ENCODE measurements at regions not wholly inside any gene's neighbourhood (a gene's known extent, or its start where the extent isn't known, plus 50 kb on each side); places are given as distances from the start of the nearest gene placed in this dataset.

DNA sequence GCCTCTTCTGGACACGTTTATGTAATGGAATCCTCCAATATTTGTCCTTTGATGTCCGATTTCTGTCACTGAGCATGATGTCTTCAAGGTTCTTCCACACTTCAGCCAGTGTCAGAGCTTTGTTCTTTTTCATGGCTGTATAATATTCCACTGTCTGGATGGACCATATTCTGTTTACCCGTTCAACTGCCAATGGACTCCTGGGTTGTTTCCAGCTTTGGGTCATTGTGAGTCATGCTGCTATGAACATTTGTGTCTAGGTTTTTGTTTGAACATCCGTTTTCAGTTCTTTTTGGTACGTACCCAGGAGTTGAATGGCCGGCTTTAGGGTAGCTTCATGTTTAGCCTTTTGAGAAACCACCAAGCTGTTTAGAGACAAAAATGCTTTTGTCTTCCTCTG, 93.2 kb downstream of the SHOX start:
- TF ChIP-seq, protein P1, sequence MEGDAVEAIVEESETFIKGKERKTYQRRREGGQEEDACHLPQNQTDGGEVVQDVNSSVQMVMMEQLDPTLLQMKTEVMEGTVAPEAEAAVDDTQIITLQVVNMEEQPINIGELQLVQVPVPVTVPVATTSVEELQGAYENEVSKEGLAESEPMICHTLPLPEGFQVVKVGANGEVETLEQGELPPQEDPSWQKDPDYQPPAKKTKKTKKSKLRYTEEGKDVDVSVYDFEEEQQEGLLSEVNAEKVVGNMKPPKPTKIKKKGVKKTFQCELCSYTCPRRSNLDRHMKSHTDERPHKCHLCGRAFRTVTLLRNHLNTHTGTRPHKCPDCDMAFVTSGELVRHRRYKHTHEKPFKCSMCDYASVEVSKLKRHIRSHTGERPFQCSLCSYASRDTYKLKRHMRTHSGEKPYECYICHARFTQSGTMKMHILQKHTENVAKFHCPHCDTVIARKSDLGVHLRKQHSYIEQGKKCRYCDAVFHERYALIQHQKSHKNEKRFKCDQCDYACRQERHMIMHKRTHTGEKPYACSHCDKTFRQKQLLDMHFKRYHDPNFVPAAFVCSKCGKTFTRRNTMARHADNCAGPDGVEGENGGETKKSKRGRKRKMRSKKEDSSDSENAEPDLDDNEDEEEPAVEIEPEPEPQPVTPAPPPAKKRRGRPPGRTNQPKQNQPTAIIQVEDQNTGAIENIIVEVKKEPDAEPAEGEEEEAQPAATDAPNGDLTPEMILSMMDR (IDR thresholded peaks at IDR 0.05), result no peak

DNA sequence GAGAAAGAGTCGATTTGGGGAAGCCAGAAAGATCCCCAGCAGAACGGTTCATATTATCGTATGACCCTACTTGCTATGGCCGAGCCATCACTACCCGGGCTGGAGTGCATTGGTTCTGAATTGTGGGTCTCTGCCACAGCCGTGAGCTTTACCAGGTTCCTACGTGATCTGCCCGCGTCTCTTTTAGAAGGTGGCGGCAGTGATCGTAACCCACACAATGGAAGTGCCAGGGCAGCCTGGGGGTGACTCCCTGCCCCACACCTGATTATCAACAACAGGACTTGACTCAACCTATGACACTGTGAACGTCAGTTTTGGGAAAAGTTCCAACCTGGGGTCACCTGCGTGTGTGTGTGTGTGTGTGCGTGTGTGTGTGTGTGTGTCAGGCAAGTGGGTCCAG, 90.8 kb downstream of the SHOX start:
- TF ChIP-seq, protein P1 (IDR thresholded peaks at IDR 0.05), result no peak

DNA sequence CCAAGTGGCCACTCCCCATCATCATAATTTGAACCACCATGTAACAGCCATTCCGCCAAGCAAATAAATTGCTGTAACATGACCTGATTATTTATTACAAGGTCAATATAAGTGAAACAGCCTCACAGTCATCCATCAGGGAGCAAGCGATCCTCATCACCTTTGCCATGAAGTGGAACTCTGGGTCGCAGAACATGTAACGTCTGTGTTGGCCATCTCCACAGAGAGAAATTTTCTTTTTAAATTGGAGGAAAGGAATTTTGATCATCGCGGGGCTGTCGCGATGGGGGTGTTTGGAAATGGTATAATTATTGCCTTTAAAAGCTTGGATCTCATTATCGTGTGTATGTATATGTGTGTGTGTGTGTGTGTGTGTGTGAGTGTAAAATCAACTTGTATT, 90.2 kb downstream of the SHOX start:
- TF ChIP-seq, protein P1 (IDR thresholded peaks at IDR 0.05), result no peak

DNA sequence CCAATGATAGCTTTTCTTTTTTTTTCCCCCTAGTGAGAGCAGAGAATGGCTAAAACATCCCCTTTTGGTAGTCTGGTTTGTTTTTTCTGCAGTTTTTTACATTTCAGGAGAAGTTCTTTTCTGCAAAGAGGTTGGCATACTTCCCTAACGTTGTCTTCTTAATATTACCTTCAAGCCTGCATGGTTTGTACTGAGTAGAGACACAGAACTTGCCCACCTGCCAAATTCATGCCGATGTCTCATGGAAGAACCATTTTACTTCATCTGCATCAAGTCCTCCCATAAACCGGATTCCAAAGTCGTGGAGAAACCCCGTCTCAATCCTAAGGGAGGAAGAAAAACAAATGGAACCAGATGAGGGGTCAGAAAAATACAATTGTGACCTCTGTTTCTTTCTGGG, 89.7 kb downstream of the SHOX start:
- TF ChIP-seq, protein P1 (IDR thresholded peaks at IDR 0.05), result no peak

DNA sequence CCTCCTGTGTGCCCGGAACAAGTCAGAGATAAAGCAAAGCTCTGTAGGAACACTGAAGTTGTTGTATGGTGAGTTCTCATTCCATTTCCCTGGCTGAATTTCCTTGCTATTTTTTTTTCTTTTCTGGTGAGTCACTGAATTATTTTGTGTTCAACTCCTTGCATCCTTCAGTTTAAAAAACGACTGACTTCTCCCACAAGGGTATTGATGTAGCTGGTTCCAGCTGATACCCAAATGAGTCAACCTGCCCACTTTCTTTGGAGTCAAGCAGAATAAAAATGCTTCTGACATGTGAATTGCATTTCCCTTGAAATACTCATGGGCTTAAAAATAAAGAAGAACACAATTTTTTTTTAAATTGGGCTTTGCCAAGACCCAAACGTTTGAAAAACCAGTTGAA, 85.5 kb downstream of the SHOX start:
- TF ChIP-seq, protein P1 (IDR thresholded peaks at IDR 0.05), result no peak

DNA sequence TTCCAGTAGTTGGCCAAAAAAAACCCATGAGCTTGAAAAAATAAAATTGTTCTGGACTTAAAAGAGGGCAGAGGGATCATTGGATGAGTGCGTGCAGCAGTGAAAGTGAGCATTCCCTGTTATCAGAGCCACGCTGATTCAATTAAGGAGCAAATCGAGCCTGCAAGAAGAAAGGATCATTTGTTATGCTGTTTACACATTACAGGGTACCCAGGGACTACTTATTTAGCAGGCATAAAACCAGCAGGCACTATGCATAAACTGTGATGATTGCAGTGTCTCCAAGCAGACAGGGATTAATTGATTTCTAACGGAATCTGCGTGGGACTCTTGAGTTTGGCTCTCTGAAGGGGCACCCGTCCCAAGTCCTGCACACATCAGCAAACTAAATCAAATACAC, 83.5 kb downstream of the SHOX start:
- TF ChIP-seq, protein P1 (IDR thresholded peaks at IDR 0.05), result no peak

All from LNCAP (cell line).